Prostate gland (tissue), 2 donors: ENCODE measurements at regions not wholly inside any gene's neighbourhood (a gene's known extent, or its start where the extent isn't known, plus 50 kb on each side); places are given as distances from the start of the nearest gene placed in this dataset.

ENCODE experiments used
- DNase-seq: peaks from one replicate; pipeline ENCODE4 v3.0.0-alpha.2; 2019; ENCODE audit warnings: low spot score
- H3K27ac ChIP-seq, 2 donors: fragments of 200-600 bp; sonication (generic); 2 replicates each; pipeline ENCODE4 v1.5.1; 2017 to 2019
- H3K27me3 ChIP-seq: fragments of 200-600 bp; sonication (generic); replicated peaks from 2 replicates; pipeline ENCODE4 v1.5.1; 2019; ENCODE audit not compliant: insufficient read depth
- H3K36me3 ChIP-seq, 2 donors: fragments of 200-600 bp; sonication (generic); 1 replicate in 1 of 2; 2 replicates in 1 of 2; pipeline versions ENCODE4 v1.5.1 to v1.8.1; 2017 to 2019
- H3K4me1 ChIP-seq: fragments of 200-600 bp; sonication (generic); replicated peaks from 2 replicates; pipeline ENCODE4 v1.5.1; 2019
- H3K4me3 ChIP-seq, 2 donors: fragments of 200-600 bp; sonication (generic); 2 replicates each; pipeline ENCODE4 v1.5.1; 2017 to 2019
- H3K9me3 ChIP-seq: fragments of 200-600 bp; sonication (generic); 2 replicates; pipeline ENCODE4 v1.5.1; 2017
- POLR2A ChIP-seq: fragments of 450-650 bp; IDR thresholded peaks from one replicate; pipeline ENCODE4 v1.6.1; 2016; ENCODE audit warnings: antibody characterized with exemption, mild to moderate bottlenecking
- POLR2AphosphoS5 ChIP-seq: sonication (generic); formaldehyde crosslinking; IDR thresholded peaks from one replicate; pipeline ENCODE4 v1.6.1; 2017; ENCODE audit warnings: antibody characterized with exemption
- WGBS: methylation state at CpG from one replicate; pipeline ENCODE4 v1.1.5; 2018; 5-methylcytosine and 5-hydroxymethylcytosine counted together
- intact Hi-C: fragments of 100-400 bp; cut with DNase I; formaldehyde crosslinking; loops from one replicate; pipeline ENCODE4 v1.14.2; 2022
- TF ChIP-seq, protein P1 (sequence below), 4 experiments: fragments of 200-600 bp in 2 of 4; fragments of 450-650 bp in 2 of 4; sonication (generic) in 2 of 4; IDR thresholded peaks; 1 replicate in 3 of 4; 2 replicates in 1 of 4; pipeline ENCODE4 v1.5.1; 2016 to 2019; ENCODE audit warnings: antibody characterized with exemption in 4 of 4, mild to moderate bottlenecking in 2 of 4, moderate library complexity in 2 of 4

DNA sequence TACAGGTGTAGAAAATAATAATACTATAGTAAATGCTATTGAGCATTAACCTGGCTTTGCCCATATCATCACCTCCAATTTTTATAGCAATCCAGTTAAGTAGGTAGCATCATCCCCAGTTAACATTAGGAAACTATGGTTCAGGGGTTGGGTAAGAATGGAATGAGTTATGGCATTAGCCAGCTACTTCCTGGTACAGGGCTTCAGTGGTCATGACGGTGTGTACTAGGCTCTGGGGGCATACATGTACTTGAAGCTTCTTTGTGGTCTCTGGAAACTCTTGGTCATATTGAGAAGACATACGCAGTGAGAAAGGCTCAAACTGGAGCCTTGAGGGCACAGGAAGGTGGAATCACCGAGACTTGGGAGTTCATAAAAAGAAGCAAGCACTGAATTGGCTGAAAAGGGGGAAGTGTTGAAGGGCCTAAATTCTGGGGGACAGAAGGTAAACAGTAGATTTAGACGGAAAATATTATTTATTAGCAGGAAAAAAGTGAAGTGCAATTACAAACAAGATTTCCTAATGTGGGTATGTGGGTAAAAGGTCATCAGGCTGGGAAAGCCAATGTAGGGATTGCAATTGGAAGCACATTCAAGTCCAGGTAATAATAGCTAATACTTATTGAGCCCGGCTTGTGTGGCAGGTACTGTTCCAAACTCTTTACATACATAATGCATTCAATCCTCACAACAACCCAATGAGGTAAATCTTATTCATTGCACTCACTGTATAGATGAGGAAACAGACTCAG is 114.2 kb upstream of the ATP1A1 start:
- intact Hi-C loops: no loop called here
- TF ChIP-seq POLR2A: no peak
- TF ChIP-seq, protein P1, sequence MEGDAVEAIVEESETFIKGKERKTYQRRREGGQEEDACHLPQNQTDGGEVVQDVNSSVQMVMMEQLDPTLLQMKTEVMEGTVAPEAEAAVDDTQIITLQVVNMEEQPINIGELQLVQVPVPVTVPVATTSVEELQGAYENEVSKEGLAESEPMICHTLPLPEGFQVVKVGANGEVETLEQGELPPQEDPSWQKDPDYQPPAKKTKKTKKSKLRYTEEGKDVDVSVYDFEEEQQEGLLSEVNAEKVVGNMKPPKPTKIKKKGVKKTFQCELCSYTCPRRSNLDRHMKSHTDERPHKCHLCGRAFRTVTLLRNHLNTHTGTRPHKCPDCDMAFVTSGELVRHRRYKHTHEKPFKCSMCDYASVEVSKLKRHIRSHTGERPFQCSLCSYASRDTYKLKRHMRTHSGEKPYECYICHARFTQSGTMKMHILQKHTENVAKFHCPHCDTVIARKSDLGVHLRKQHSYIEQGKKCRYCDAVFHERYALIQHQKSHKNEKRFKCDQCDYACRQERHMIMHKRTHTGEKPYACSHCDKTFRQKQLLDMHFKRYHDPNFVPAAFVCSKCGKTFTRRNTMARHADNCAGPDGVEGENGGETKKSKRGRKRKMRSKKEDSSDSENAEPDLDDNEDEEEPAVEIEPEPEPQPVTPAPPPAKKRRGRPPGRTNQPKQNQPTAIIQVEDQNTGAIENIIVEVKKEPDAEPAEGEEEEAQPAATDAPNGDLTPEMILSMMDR (IDR thresholded peaks at IDR 0.05): no peak
- TF ChIP-seq POLR2AphosphoS5: no peak

DNA sequence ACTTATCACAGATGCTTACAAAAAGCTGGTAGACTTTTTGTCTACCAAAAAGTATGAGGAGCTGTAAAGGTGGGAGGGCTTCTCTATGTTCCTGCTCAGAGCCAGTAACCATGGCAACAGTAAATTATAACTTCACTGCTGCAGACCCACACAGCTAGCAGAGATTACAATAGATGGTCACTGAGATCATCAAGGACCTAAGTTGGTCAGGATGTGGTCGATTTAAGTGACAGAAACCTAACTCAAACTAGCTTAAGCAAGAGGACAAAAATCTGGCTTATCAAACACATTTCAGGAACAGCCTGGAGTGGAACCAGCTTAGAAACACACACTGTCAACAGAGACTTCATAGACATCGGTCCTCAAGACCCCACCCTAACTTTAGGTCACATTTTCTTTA is 113.4 kb upstream of the ATP1A1 start:
- intact Hi-C loops: no loop called here
- H3K9me3 ChIP-seq: no peaks in the 10 kb centered on the region
- no peak overlapping the region for H3K27ac ChIP-seq
- no peaks in the 10 kb centered on the region for H3K36me3 ChIP-seq
- no peaks in the 10 kb centered on the region for H3K27me3 ChIP-seq
- WGBS: 77% methylated on average over 2 of the region's 2 CpGs
- DNase-seq: no peak
- no peaks in the 10 kb centered on the region for H3K4me1 ChIP-seq
- no peak overlapping the region for H3K4me3 ChIP-seq
- TF ChIP-seq, protein P1 (IDR thresholded peaks at IDR 0.05): no peak
- TF ChIP-seq POLR2AphosphoS5: no peak
- no peak for TF ChIP-seq POLR2A

More for the DNA sequence above, 114.2 kb upstream of the ATP1A1 start:
- 89% methylated on average over 5 of the region's 5 CpGs for WGBS
- Histone ChIP-seq H3K36me3 (no peaks in the 10 kb centered on the region), H3K4me3 (no peak overlapping the region), H3K27ac (no peak overlapping the region), H3K9me3 (no peaks in the 10 kb centered on the region), H3K27me3 (no peaks in the 10 kb centered on the region), H3K4me1 (no peaks in the 10 kb centered on the region)
- DNase-seq: no peak

DNA sequence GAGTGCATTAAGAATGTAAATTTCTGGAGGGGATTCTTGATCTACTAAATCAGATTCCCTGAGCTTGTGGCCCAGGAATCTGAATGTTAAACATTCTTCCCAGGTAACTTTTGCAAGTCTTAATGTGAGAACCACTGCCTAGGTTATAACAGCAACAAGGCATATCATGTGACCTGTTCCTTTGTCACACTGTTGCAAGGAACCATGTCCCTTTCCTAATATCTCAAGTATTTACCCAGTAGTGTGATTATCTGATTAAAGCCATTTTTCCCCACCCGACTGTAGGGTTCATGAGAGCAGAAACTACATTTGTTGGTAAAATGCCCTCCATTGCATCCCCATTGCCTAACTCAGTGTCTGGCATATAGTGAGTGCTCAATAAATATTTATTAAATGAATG is 112.9 kb upstream of the ATP1A1 start:
- H3K4me1 ChIP-seq: no peaks in the 10 kb centered on the region
- WGBS: 95% methylated on average over 1 of the region's 1 CpG
- H3K27ac ChIP-seq: no peak overlapping the region
- H3K4me3 ChIP-seq: no peak overlapping the region
- H3K36me3 ChIP-seq: no peaks in the 10 kb centered on the region
- no peak for DNase-seq
- TF ChIP-seq POLR2AphosphoS5 (no peak), POLR2A (no peak)
- no peaks in the 10 kb centered on the region for H3K27me3 ChIP-seq
- intact Hi-C loops: no loop called here
- no peaks in the 10 kb centered on the region for H3K9me3 ChIP-seq

DNA sequence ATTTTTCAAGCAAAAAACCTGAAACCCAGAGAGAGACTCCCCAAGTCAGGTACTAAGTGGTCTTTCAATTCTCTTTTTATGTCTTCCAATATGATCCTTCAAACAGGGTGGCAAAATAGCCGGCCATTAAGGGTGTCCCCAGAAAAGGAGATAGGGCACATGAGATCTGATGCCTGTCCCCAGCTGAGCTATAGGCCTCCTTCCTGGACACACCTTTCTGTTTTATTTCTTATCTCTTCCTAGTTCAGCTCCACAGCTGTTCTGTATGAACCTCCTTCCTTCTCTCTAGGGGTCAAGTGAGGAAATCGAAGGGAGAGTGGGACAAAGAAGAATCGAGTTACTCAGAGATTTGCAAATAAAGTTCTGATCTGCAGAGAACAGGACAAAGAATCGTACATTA is 112.4 kb upstream of the ATP1A1 start:
- intact Hi-C loops: no loop called here
- Histone ChIP-seq H3K4me3 (no peak overlapping the region), H3K4me1 (no peaks in the 10 kb centered on the region), H3K27ac (no peak overlapping the region), H3K27me3 (no peaks in the 10 kb centered on the region), H3K9me3 (no peaks in the 10 kb centered on the region), H3K36me3 (no peaks in the 10 kb centered on the region)
- no peak for DNase-seq
- no peak for TF ChIP-seq POLR2AphosphoS5
- no peak for TF ChIP-seq POLR2A
- TF ChIP-seq, protein P1 (IDR thresholded peaks at IDR 0.05): no peak
- 70% methylated on average over 4 of the region's 4 CpGs for WGBS

DNA sequence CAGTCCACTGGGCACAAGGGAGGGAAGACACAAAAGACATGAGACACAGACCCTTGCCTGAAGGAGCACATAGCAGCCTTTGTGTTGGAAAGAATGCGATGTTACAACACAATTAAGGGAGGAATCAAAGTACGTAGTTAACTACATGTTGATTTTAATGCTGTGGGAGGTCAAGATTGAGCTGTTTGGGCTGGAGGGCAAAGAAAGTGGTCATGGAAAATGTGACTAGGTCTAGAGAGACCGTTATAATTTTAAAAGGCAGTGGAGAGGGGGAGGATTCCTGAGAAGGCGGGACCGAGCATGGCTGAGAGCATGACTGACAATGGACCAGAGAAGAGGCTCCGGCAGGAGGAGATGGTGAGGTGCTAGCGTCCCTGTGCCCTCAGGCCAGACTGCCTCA is 111.8 kb upstream of the ATP1A1 start:
- Histone ChIP-seq H3K4me3 (no peak overlapping the region), H3K27me3 (no peaks in the 10 kb centered on the region), H3K4me1 (no peaks in the 10 kb centered on the region), H3K27ac (no peak overlapping the region), H3K9me3 (no peaks in the 10 kb centered on the region), H3K36me3 (no peaks in the 10 kb centered on the region)
- intact Hi-C loops: no loop called here
- no peak for DNase-seq
- WGBS: 72% methylated on average over 7 of the region's 7 CpGs
- TF ChIP-seq POLR2AphosphoS5: no peak
- TF ChIP-seq, protein P1 (IDR thresholded peaks at IDR 0.05): no peak
- TF ChIP-seq POLR2A: no peak
